Pancreas (tissue), 10 donors: ENCODE measurements at regions not wholly inside any gene's neighbourhood (a gene's known extent, or its start where the extent isn't known, plus 50 kb on each side); places are given as distances from the start of the nearest gene placed in this dataset.

Source experiments
- ATAC-seq, 4 donors: fragments of 200-7000 bp; cut with Tn5 transposase; one replicate each; pipeline versions ENCODE4 v1.8.0 to v1.9.1; 2020; ENCODE audit warnings: mild to moderate bottlenecking in 4 of 4, moderate library complexity in 4 of 4
- DNase-seq, 6 donors: peaks; one replicate each; pipeline ENCODE4 v3.0.0-alpha.2; 2020
- FAIRE-seq: peaks from 2 replicates; lab custom pipeline; 2012; peaks lifted over from hg19 to GRCh38; lab: Jason Lieb, UNC
- H3K27ac ChIP-seq, 4 donors: fragments of 200-600 bp; sonication (generic); 1 replicate in 3 of 4; 2 replicates in 1 of 4; pipeline versions ENCODE4 v1.5.0 to v1.8.0; 2020
- H3K27me3 ChIP-seq, 4 donors: fragments of 200-600 bp; one replicate each; pipeline ENCODE4 v1.8.0; 2021
- H3K36me3 ChIP-seq, 3 donors: fragments of 200-600 bp; sonication (generic) in 1 of 3; one replicate each; pipeline versions ENCODE4 v1.5.0 to v1.8.0; 2020 to 2021
- H3K4me1 ChIP-seq, 3 donors: fragments of 200-600 bp; one replicate each; pipeline ENCODE4 v1.8.0; 2021
- H3K4me3 ChIP-seq, 4 donors: fragments of 200-600 bp; sonication (generic) in 2 of 4; one replicate each; pipeline versions ENCODE4 v1.5.0 to v1.8.0; 2020 to 2021
- H3K9me3 ChIP-seq, 4 donors: fragments of 200-600 bp; one replicate each; pipeline ENCODE4 v1.8.0; 2021
- WGBS, 2 donors: extraction: QIAGEN DNeasy Blood & Tissue Kit; methylation state at CpG; one replicate each; pipeline ENCODE4 v1.1.7; 2013; 5-methylcytosine and 5-hydroxymethylcytosine counted together
- intact Hi-C, 3 donors: fragments of 100-400 bp; cut with DNase I; formaldehyde crosslinking; loops; one replicate each; pipeline versions ENCODE4 v1.11.1 to v1.14.2; 2022
- TF ChIP-seq, protein P1 (sequence below), 4 donors: fragments of 200-600 bp; sonication (generic) in 3 of 4; IDR thresholded peaks; one replicate each; pipeline versions ENCODE4 v1.5.0 to v1.8.0; 2021; ENCODE audit warnings: antibody characterized with exemption in 4 of 4
- donor health status: healthy with polysubstance abuse.
- donor health status: DM: no; HTN: no; CAD: no; lungs with moderate emphysema.
- donor health status: DM: no; HTN: no; CAD: no.
- donor health status: control.
- donor health status: control.
- donor health status: Bipolar disorder and iron deficiency.
- donor health status: DM: yes; HTN: yes; CAD: no.
- donor health status: DM: no; HTN: no; CAD: no.
- donor health status: DM: no; HTN: no; CAD: no.
- donor health status: DM: yes; HTN: yes; CAD: no.

DNA sequence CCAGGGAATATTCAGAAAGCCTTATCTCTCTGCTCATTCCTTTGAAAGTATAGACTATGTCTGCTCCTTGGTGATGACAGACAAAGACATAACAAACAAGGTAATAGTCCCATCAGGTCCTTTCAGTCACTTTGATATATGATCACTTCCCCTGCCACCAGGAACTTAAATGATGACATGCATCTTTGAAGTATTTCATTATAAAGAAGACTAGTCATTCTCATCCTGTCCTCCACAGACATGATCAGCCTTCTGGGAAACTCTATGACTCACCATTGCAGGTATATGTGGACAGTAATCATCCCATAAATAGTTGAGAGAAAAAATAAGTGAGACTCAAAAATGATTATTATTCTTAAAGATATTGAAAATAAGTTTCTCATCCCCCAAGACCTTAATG is 117.5 kb upstream of the VCX2 start:
- FAIRE-seq: no peak
- no peak overlapping the region for H3K27ac ChIP-seq
- TF ChIP-seq, protein P1, sequence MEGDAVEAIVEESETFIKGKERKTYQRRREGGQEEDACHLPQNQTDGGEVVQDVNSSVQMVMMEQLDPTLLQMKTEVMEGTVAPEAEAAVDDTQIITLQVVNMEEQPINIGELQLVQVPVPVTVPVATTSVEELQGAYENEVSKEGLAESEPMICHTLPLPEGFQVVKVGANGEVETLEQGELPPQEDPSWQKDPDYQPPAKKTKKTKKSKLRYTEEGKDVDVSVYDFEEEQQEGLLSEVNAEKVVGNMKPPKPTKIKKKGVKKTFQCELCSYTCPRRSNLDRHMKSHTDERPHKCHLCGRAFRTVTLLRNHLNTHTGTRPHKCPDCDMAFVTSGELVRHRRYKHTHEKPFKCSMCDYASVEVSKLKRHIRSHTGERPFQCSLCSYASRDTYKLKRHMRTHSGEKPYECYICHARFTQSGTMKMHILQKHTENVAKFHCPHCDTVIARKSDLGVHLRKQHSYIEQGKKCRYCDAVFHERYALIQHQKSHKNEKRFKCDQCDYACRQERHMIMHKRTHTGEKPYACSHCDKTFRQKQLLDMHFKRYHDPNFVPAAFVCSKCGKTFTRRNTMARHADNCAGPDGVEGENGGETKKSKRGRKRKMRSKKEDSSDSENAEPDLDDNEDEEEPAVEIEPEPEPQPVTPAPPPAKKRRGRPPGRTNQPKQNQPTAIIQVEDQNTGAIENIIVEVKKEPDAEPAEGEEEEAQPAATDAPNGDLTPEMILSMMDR (IDR thresholded peaks at IDR 0.05): no peak
- intact Hi-C loops: no loop called here
- DNase-seq: no peak
- H3K4me3 ChIP-seq: no peak overlapping the region
- H3K36me3 ChIP-seq: no peaks in the 10 kb centered on the region
- no peaks in the 10 kb centered on the region for H3K4me1 ChIP-seq
- no peaks in the 10 kb centered on the region for H3K27me3 ChIP-seq
- no peaks in the 10 kb centered on the region for H3K9me3 ChIP-seq
- ATAC-seq: no peak

DNA sequence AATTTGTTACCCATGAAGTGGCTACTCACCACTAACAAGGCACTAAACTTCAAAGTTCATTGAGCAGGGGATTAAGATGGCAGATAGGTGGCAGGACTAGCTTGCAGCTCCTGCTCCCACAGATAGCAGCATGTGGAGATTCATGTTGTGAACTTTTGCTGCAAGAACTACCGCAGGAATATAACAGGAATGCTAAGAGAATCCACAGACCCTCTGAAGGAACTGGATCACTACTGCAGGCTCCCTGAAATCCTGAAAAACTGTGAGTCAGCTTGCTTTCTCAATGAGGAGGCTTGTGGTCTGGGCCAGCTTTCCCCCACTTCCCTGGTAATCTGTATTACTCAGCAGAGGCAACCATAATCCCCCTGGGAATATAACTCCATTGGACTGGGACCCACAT is 118.5 kb upstream of the VCX2 start:
- 77 to 83% methylated on average over 1 of the region's 1 CpG for WGBS, 2 donors
- ATAC-seq: no peak
- Histone ChIP-seq H3K27me3 (no peaks in the 10 kb centered on the region), H3K36me3 (no peaks in the 10 kb centered on the region), H3K4me3 (no peak overlapping the region), H3K27ac (no peak overlapping the region), H3K9me3 (no peaks in the 10 kb centered on the region), H3K4me1 (no peaks in the 10 kb centered on the region)
- DNase-seq: no peak
- intact Hi-C loops: no loop called here
- TF ChIP-seq, protein P1 (IDR thresholded peaks at IDR 0.05): no peak
- no peak for FAIRE-seq

DNA sequence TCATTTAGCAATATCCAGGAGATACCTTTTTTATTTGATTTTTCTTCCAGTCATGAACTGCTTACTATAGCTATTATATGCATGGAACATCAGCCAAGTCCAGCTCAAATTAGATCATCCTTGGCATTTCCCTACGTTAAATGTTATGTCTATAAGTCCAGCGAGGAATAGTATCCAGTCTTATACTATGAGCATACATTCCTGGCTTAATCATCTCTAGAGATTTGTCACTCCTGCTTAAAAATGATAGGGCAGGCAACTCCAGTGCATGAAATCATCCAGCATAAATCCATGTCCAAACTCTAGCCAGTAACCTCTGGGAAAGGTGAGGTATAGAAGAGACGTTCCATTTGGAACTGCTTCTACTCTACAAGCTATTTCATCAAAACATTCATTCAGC is 126.7 kb upstream of the VCX2 start:
- Histone ChIP-seq H3K9me3 (no peaks in the 10 kb centered on the region), H3K27me3 (no peaks in the 10 kb centered on the region), H3K36me3 (no peaks in the 10 kb centered on the region), H3K27ac (no peak overlapping the region), H3K4me3 (no peak overlapping the region), H3K4me1 (no peaks in the 10 kb centered on the region)
- TF ChIP-seq, protein P1 (IDR thresholded peaks at IDR 0.05): no peak
- intact Hi-C loops: no loop called here
- no peak for DNase-seq
- no peak for FAIRE-seq
- no peak for ATAC-seq
- 70 to 83% methylated on average over 3 of the region's 3 CpGs for WGBS, 2 donors

DNA sequence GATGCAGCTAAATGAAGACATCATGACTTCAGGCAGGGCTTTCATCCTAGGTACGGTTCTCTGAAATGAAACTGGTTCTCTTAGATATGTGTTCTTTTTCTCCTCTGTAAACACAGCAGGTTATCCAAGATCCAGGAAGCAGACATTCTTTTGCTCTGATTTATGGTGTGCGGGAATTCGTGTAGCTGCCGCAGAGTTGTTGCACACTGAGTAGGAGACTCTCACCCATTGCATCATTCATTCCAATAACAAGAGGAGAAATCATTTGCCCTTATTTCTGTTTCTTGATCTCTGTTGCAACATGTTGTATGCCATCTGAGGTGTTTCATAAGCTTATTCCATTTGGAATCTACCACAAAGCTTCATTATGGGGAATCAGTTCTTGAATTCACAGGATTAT is 133.6 kb upstream of the VCX2 start:
- Histone ChIP-seq H3K9me3 (no peaks in the 10 kb centered on the region), H3K27me3 (no peaks in the 10 kb centered on the region), H3K36me3 (no peaks in the 10 kb centered on the region), H3K4me1 (no peaks in the 10 kb centered on the region), H3K4me3 (no peak overlapping the region), H3K27ac (no peak overlapping the region)
- TF ChIP-seq, protein P1 (IDR thresholded peaks at IDR 0.05): no peak
- 80 to 82% methylated on average over 4 of the region's 4 CpGs for WGBS, 2 donors
- no peak for FAIRE-seq
- no peak for ATAC-seq
- intact Hi-C loops: no loop called here
- DNase-seq: no peak

DNA sequence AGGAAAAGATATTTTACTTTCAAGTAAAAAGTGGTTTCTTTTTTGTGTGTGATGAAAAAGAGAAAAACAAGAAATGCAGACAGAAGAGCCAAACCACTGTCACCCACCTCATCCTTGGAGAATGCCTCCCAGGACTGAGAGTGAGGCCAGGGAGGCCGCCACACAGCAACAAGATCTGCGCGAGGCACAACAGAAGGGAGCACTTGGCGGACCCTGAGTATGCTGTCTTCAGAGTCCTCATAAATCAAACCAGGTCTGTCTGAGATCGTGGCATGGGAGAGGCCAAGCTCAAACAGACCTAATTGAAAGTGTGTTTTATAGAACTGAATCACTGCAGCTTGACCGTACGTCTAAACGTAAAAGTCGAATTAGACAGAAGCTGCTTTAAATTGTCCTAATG is 134.3 kb upstream of the VCX2 start:
- FAIRE-seq: no peak
- WGBS, 2 donors: 81 to 82% methylated on average over 9 of the region's 9 CpGs

More for the DNA sequence above, 134.3 kb upstream of the VCX2 start:
- DNase-seq (no peak), ATAC-seq (no peak)
- H3K27ac ChIP-seq: no peak overlapping the region
- no peaks in the 10 kb centered on the region for H3K27me3 ChIP-seq
- intact Hi-C loops: no loop called here
- H3K4me3 ChIP-seq: no peak overlapping the region
- no peaks in the 10 kb centered on the region for H3K4me1 ChIP-seq
- no peaks in the 10 kb centered on the region for H3K36me3 ChIP-seq
- H3K9me3 ChIP-seq: no peaks in the 10 kb centered on the region
- TF ChIP-seq, protein P1 (IDR thresholded peaks at IDR 0.05): no peak
